Muscle of leg (tissue), 3 donors: ENCODE measurements at regions not wholly inside any gene's neighbourhood (a gene's known extent, or its start where the extent isn't known, plus 50 kb on each side); places are given as distances from the start of the nearest gene placed in this dataset.

Experiments
- DNase-seq: peaks from one replicate; pipeline ENCODE4 v3.0.0; 2013
- H3K27ac ChIP-seq: one replicate; pipeline ENCODE4 v1.5.1; 2013; ENCODE audit warnings: mild to moderate bottlenecking, low read length, control low read depth
- H3K27me3 ChIP-seq: one replicate; pipeline ENCODE4 v1.6.1; 2013; ENCODE audit warnings: low read length; ENCODE audit not compliant: control insufficient read depth, insufficient read depth
- H3K36me3 ChIP-seq: one replicate; pipeline ENCODE4 v1.6.1; 2013; ENCODE audit warnings: low read length; ENCODE audit not compliant: control insufficient read depth, insufficient read depth
- H3K4me1 ChIP-seq: one replicate; pipeline ENCODE4 v1.6.1; 2013; ENCODE audit warnings: low read length; ENCODE audit not compliant: control insufficient read depth, insufficient read depth
- H3K4me3 ChIP-seq: one replicate; pipeline ENCODE4 v1.5.1; 2013; ENCODE audit warnings: low read length, control low read depth
- H3K9me3 ChIP-seq: replicated peaks from 2 replicates; pipeline ENCODE4 v1.6.1; 2013; ENCODE audit warnings: low read depth, low read length; ENCODE audit not compliant: control insufficient read depth
- WGBS: methylation state at CpG from one replicate; pipeline ENCODE4 v1.1.5; 2013; ENCODE audit warnings: missing lambda C conversion rate; ENCODE audit not compliant: insufficient coverage; 5-methylcytosine and 5-hydroxymethylcytosine counted together

DNA sequence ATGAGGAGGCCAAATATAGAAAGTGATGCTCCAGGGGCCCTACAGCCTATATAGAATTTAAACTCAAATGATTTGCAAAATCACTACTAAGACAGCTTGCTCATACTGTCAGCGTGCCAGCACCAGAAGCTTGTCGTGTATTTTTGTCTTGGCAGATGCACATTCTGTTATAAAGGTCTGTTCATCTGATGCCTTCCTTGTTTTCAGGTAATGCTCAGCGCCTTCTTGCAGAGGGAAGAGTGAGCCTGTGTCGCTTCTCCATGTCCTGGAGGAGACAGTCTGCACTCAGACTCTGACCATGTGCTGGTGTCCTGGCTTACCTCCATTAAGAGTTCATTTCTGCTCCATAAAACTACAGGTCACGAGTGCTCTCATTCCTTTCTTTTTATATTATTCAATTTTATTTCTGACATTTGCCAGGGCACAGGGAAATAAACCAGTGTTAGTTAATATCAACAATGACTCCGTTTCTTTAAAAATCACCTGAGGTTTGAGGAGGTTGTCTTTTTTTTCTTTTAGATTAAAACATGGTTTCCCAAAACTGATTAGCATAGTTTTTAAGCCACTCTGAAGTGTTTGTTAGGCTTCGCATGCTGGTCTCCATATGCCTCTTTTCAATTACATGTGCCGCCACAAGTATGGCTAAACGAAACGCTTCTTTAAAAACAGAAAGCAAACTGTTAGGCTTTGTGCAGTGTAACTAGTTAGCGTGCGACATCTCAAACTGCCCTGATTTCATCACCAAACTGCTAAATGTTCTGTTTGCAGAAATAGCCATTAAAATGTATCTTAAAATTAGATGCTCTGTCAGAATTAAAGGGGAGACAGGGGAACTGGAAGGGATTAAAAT, 215.2 kb upstream of the GK2 start:
- 53% methylated on average over 4 of the region's 12 CpGs for WGBS
- DNase-seq = peak; percentile 70
- H3K27ac ChIP-seq = no peak overlapping the region
- H3K4me3 ChIP-seq = no peak overlapping the region
- no peaks in the 10 kb centered on the region for H3K9me3 ChIP-seq
- no peaks in the 10 kb centered on the region for H3K36me3 ChIP-seq
- no peaks in the 10 kb centered on the region for H3K27me3 ChIP-seq
- no peaks in the 10 kb centered on the region for H3K4me1 ChIP-seq

DNA sequence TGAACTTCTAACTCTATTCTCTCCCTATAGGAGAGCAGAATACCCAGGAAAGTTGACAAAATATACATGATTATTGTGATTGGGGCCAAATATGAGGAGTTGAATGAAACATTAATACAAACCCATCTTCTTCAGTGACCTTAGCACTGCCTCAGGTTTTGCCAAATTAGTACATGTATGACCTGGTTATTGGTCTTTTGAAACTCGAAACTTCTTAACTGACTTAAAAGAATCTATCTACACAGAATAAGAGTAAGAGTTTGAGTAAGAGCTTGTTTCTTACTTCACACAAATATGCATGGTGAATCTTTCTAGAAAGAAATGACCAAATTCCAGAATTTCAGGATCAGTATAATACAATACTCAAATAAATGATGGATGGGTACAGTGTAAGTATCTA, 213.0 kb upstream of the GK2 start:
- no CpG with 5 or more reads among the region's 1 CpG for WGBS
- no peaks in the 10 kb centered on the region for H3K36me3 ChIP-seq
- no peaks in the 10 kb centered on the region for H3K9me3 ChIP-seq
- no peak overlapping the region for H3K4me3 ChIP-seq
- H3K4me1 ChIP-seq = no peaks in the 10 kb centered on the region
- H3K27ac ChIP-seq = no peak overlapping the region
- DNase-seq = no peak
- no peaks in the 10 kb centered on the region for H3K27me3 ChIP-seq

DNA sequence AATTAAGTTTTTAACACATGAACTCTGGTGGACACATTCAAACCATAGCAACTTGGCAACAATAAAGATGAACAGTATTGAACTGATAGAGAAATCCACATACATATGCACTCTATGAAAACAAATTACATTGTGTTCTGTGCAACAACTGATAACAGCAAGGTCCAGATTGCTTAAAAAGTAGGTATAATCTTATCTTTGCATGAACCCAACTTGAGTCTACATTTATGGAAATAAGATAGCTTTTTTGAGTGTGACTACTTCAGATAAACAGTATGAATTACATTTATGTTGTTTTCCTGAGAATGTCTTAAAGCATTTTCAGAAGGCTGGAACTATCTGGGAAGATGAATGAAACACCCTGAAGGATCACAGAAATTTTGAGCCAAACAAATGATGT, 212.6 kb upstream of the GK2 start:
- peak; percentile 14 for DNase-seq
- no peaks in the 10 kb centered on the region for H3K9me3 ChIP-seq
- H3K27ac ChIP-seq = no peak overlapping the region

DNA sequence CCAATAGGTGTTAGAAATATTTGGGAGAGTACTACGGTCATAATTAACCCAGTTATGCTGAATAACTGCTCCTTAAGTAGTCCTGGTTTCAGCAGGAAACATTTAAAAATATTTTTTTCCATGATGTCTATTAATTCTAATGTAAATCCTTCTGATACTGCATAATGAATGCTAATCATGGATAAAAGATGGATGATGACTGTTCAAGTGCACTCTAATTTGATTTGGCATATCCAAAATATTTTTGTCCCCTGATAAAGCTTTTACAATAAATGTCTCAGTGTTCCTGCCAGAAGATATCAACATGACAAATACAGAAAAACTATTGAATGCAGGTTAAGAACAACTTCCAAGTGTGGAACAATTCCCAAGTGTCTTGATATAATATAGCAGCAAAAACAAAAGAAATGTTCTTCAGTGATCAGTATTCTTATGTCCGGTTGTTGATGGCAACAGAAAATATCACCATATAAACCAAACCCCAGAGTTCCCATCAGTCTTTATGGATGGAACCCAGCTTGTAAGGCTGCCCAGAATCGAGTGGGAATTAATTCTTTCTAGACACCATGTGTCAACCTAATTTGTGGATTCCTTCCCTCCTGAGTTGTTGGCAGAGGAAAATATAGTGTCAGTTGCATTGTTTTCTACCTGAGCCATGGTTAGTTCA, 205.4 kb upstream of the GK2 start:
- H3K27me3 ChIP-seq = no peaks in the 10 kb centered on the region
- no peak overlapping the region for H3K4me3 ChIP-seq
- no peaks in the 10 kb centered on the region for H3K4me1 ChIP-seq
- no peak overlapping the region for H3K27ac ChIP-seq
- no peaks in the 10 kb centered on the region for H3K9me3 ChIP-seq
- no peaks in the 10 kb centered on the region for H3K36me3 ChIP-seq
- WGBS = no CpG with 5 or more reads among the region's 3 CpGs
- peak; percentile 82 for DNase-seq

More for the DNA sequence above, 212.6 kb upstream of the GK2 start:
- H3K4me3 ChIP-seq = no peak overlapping the region
- H3K27me3 ChIP-seq = no peaks in the 10 kb centered on the region
- no peaks in the 10 kb centered on the region for H3K36me3 ChIP-seq
- H3K4me1 ChIP-seq = no peaks in the 10 kb centered on the region

DNA sequence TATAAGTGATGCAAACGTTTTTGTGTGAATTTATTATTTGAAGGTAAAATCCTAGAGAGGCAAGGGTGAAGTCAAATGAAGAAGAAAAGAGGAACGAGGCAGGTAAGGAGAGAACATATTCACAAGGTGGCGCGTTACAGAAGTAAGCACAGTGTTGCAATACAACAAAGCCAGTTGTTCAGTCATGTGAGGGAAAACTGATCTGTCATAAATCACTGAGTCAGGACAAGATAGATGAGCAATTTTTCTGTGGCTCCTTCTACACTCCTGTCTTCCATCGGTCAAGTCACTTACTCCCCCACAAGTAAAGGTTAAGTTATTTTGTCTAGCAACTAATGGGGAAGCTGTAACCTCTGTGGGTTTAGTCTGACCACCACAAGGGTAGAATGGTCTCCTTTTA, 203.0 kb upstream of the GK2 start:
- WGBS = 81% methylated on average over 4 of the region's 5 CpGs
- no peak for DNase-seq
- Histone ChIP-seq H3K36me3 (no peaks in the 10 kb centered on the region), H3K27ac (no peak overlapping the region), H3K4me1 (no peaks in the 10 kb centered on the region), H3K4me3 (no peak overlapping the region), H3K9me3 (no peaks in the 10 kb centered on the region), H3K27me3 (no peaks in the 10 kb centered on the region)

DNA sequence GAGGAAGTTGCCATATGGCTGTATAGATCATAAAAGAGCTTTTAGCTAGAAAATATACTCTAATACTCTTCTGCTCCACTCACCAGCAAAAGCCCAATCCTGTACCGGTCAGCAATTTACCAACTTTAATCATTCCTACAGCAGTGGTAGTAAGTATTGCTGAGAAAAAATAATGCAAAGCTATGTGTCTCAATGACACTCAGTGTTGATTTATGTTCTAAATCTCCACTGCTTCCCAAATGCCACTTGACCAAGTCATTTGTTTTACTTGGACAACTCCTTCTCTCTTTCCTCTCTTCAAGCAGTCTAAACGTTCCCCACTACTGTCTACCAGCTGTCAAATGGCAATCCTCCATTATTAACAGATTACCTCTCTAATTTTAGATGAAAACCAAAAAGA, 201.8 kb upstream of the GK2 start:
- Histone ChIP-seq H3K9me3 (no peaks in the 10 kb centered on the region), H3K27ac (no peak overlapping the region), H3K36me3 (no peaks in the 10 kb centered on the region), H3K4me3 (no peak overlapping the region), H3K27me3 (no peaks in the 10 kb centered on the region), H3K4me1 (no peaks in the 10 kb centered on the region)
- WGBS = no CpG with 5 or more reads among the region's 2 CpGs
- no peak for DNase-seq

DNA sequence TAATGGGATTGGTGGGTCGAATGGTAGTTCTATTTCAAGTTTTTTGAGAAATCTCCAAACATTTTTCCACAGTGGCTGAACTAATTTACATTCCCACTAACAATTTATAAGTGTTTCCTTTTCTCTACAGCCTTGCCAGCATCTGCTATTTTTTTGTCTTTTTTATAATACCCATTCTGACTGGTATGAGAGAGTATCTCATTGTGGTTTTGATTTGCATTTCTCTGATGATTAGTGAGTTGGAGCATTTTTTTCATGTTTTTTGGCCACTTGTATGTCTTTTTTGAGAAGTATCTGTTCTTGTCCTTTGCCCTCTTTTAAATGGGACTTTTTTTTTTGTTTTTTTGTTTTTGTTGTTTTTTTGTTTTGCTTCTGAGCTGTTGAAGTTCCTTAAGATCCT, 200.0 kb upstream of the GK2 start:
- H3K9me3 ChIP-seq = no peaks in the 10 kb centered on the region
- DNase-seq = no peak
- no peaks in the 10 kb centered on the region for H3K4me1 ChIP-seq
- no CpG with 5 or more reads among the region's 1 CpG for WGBS
- H3K27me3 ChIP-seq = no peaks in the 10 kb centered on the region
- H3K27ac ChIP-seq = no peak overlapping the region
- no peaks in the 10 kb centered on the region for H3K36me3 ChIP-seq
- H3K4me3 ChIP-seq = no peak overlapping the region

DNA sequence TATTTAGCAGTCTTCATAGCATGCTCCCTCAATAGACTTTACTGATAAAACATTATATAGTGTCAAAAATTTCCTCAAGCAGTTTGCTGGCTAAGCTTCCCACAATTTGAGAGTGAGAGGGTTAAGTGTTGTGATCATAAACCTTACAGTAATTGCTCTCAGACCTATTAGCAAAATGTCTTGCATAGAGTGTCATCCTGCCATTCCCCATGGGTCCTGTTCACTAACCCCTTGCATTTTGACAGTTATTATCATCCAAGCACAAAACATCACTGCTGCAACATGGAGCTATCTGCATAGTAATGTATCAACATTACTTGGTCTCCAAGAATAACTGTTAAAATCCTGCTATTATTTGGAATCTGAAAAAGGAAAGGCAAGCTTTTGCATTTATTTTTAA, 196.1 kb upstream of the GK2 start:
- Histone ChIP-seq H3K9me3 (no peaks in the 10 kb centered on the region), H3K4me3 (no peak overlapping the region), H3K27me3 (no peaks in the 10 kb centered on the region), H3K4me1 (no peaks in the 10 kb centered on the region), H3K27ac (no peak overlapping the region), H3K36me3 (no peaks in the 10 kb centered on the region)
- DNase-seq = no peak

DNA sequence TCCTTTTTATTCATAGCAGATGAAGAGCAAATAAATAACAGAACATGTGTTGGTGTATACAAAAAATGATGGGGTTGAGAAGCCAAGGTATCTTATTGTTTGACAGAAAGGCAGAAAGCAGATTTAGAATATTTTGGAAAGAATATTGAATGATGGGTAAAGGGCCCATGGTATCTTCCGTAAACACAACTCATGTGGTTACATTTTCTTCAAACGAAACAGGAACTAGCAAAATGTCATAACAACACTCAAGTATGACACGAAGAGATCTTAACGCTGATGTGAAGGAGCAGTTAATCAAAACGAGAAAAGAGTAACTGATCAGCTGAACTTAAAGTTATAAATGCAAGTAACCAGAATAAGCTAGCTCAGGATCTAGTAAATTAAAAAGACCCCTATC, 195.7 kb upstream of the GK2 start:
- Histone ChIP-seq H3K4me1 (no peaks in the 10 kb centered on the region), H3K9me3 (no peaks in the 10 kb centered on the region), H3K27me3 (no peaks in the 10 kb centered on the region), H3K27ac (no peak overlapping the region), H3K36me3 (no peaks in the 10 kb centered on the region), H3K4me3 (no peak overlapping the region)
- no CpG with 5 or more reads among the region's 5 CpGs for WGBS
- no peak for DNase-seq

DNA sequence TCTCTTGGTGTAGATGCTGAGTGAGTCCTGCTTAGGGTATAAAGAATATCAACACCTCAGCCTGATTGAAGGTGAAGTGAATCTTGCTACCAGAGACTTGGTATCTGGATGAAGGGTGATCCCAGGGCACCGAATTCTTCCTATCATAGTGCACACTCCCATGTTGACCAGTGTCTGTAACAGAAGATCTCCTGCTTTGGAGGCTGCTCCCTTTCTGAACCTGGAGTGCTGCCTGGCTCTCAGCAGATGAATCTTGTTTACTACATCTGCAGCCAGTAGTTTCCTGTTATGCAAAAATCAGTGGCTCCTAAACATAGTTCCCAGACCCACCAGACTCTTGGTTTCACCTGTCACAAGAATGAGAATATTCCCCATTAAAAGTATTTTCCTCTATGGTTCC, 191.7 kb upstream of the GK2 start:
- Histone ChIP-seq H3K4me1 (no peaks in the 10 kb centered on the region), H3K36me3 (no peaks in the 10 kb centered on the region), H3K27me3 (no peaks in the 10 kb centered on the region), H3K27ac (no peak overlapping the region), H3K4me3 (no peak overlapping the region), H3K9me3 (no peaks in the 10 kb centered on the region)
- no CpG with 5 or more reads among the region's 1 CpG for WGBS
- DNase-seq = no peak
